ENCODE measurements at regions not wholly inside any gene's neighbourhood (a gene's known extent, or its start where the extent isn't known, plus 50 kb on each side); places are given as distances from the start of the nearest gene placed in this dataset.
A peak's percentile ranks its signal among the peaks of the same experiment; 100 is the strongest.
"Not testable (repeated sequence)": the region's sequence is repeated elsewhere in the genome, so short reads cannot be mapped to it uniquely, and the experiment has no call there.

DNA sequence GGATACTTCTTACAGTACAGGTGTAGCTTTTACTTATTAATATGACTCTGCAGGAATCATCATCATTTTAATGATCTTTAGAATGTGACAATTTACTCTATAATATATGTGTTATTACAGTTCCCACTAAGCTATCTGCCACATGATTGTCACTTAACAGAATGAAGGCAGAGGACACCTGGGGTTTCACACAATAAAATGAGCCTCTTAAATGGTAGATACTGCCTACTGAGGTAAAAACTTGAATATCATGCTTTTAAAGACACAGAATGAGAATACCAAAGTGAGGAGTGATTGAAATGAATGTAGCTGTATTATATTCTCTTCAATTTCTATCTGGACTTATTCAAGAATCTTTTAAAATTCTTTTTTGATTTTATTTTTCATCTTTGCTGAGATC, 1255.3 kb upstream of the LRRN3 start:
- DNase-seq: no peak

DNA sequence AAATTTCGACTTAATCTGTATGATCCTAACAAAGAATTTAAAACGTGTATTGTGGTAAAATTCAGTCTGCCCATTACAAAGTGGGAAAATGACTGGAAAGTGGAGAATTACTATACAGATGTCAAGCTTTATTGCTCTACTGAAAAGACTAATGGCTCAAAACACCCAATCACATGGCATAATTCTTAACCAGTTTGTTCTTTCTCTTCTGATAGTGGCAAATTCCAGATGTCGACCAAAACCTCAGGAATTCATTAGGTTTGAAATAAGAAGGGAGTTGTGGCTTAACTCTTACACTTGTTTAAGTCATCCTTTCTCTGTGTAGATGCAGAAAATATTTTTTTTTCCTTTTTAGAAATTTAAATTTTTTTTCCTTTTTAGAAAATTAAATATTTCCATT, 1254.9 kb upstream of the LRRN3 start:
- no peak for DNase-seq

DNA sequence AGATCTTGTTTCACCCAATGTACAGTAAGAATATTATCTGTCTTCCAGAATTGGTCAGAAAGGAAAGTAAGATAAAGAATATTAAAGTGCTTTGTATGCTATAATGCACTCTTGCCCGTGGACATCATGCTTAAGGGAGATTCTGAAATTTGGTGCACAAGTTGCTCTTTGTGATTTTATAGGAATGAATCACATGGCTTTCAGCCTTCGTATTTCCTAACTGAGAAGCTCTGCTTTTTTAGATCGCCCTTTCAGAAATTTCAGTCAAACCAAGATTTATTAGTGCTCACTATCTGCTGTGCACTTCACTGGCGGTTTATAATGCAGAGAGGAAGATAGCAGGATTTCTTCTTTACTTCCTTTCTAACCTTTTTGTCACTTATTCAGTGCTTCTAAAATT, 1248.5 kb upstream of the LRRN3 start:
- DNase-seq: no peak

DNA sequence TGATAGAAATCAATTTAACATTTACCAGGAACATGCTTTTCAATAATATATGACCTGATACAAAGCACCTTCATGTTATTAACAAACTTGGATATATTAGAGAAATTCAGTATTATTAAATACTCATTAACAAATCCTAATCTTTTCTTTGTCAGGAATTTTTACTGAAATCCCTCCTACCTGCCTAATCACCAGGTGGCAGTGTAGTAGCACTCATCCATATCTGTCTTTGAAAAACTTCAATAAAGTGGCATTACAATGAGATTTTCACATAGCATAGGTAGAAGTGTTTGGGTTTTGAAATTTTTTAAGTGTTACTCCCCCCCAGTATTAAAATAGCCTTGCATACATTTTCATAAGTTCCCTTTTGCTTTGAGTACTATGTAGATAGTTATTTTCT, 1246.6 kb upstream of the LRRN3 start:
- peak in 1 of 2 experiments; percentile 41 for DNase-seq

DNA sequence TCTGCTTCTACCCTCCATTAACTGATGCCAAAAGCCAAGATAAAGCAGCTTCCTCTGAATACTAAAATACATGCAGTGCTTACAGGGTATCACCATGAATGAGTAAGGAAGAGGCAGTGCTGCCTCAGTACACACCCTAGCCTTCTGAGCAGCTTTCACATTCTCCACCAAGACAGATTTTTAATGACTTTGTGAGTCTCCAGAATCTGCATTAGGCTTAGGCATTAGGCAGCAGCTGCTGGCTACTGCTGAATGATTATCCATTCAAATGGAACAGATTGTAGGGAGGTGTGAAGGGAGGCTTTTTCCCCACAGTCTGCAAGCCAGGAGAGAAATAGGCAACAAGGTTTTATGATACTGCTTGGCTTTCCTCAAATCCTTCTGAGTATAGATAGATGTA, 1226.7 kb upstream of the LRRN3 start:
- peak; percentile 43 to 62 for DNase-seq

DNA sequence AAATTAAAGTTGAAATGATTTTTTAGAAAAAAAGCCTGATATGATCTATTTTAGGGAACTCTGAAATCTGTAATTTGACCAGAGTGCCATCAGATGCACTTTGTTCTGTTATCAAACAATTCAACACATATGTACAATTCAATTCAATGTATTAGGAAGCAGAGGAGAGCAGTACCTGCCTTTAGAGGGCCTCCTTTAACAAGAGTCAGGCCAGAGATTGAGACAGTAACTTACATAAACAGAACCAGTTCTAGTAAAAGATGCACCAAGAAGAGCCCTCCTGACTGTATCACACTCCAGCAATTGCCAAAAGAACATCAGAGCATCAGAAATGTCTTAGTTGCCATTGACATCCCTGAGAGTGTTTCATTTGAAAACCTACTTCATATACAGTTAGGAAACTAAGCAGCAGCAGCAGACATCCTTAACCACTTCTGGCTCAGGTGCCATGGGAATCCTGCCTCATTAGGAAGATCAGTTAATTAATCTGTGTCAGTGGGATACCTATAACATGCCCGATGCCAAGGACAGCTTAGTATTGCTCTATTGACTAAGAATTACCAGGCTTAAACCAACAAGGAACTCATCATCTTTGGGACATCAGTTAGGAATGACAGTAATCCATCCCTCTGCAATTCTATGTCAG, 1222.6 kb upstream of the LRRN3 start:
- no peak for DNase-seq

DNA sequence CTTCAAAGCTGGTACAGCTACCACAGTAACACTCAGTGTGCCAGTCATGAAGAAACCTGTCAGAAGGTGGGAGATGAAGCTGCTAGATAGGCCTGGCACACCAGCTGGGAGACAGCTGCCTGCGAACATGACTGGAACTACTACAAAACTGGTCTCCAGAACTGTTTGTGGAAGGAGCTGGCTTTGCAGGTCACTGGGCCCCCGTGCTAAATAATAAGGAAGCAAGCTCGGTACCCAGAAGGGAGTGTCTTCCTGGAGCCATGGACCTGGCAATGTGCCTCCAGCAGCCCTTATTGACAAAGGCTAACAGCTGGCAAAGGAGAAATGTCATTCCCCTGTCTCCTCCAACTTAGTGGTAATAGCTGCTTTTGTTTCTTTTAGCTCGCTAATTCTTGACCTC, 1217.6 kb upstream of the LRRN3 start:
- peak in 1 of 2 experiments; percentile 44 for DNase-seq

DNA sequence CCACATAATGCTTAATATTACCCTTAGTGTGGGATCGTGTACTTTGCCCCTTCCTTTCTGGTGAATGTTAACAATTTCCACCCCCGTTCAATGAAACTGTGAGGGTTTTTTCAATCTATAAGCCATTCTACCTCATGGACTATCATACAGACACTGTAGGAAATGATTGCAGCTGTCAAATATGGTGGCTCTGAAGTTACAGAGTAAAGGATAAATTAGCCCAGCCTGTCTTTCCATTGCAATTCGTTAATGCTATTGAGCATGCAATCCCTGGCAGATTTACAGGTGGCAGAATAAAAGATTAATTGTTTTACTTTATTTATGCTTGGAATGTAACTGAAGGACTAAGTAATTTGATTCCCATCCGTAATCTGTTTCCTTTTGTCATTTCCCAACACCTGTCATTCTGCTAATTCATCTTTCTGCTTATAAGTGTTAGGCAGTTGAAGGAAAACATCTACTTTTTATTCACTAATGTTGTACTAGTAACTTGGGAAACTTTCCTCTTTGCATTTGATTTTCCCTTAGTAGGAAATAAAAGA, 1211.6 kb upstream of the LRRN3 start:
- DNase-seq: peak in 1 of 2 experiments; percentile 35

DNA sequence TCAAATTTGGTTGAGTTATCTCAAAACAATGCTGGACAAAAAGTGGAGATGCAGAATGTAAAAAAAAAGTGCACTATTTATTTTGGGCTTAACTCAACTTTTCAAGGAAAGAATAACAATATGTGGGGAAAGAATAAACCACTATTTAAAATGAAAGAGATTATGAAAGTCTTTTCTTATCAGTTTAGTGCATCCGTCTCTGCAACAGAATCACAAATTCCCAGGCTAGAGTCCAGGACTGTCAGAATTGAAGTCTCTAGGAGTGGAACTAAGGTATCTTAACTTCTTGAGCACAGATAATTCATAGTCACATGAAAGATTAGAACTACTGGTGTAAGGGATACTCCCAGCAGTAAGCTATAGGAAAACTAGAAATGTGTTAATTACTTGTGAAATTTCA, 1200.3 kb upstream of the LRRN3 start:
- DNase-seq: no peak

DNA sequence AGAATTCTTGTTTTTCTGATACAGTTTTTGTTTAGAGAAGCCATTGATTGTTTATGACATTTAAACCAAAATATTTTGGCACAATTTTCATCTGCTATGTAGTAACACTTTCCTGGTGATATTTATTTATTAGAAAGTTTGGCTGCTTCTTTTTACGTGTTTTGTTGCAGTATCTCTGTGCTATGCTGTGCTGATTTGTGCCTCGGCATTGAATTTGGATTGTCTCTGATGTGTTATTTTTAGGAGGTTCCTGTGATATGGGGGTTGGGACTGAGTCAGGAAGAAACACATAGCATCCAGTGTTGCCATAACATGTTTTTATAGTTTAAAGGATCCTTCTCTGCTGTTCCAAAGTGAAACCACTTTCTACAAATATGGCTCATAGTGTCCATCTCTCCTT, 1197.7 kb upstream of the LRRN3 start:
- DNase-seq: no peak

DNA sequence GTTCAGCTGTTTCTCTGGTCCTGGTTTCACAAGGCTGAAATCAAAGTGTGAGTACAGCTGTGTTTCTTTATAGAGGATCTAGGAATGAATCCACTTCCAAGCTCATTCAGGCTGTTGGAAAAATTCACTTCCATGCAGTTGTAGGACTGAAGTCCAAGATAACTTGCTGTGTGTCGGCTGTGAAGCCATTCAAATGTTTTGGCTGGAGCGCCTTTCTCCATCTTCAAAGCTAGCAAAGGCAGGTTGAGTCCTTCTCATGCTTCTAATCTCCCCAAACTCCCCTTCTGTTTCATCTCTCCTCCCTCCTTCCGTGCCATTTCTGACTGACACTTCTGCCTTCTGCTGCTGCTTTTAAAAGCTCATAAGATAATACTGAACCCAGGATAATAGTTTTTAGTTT, 1195.4 kb upstream of the LRRN3 start:
- DNase-seq: peak in 1 of 2 experiments; percentile 5

DNA sequence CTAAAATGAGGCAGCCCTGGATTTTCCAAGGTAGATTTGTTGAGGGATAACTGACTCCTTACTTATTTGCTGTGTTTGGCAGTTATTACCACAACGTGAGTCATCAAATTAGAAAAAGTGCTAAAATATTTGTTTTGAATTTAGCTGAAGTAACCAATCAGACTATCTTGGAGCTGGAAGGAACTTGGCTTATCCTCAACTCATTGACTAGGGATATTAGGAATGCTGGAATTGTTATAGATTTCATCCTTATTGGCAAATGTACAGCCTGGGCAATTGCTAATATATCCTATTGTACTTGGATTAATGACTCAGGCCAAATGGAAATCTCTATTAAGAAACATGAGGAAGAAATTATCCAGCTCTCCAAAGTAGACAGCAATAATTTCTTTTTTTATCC, 1189.0 kb upstream of the LRRN3 start:
- peak in 1 of 2 experiments; percentile 24 for DNase-seq

DNA sequence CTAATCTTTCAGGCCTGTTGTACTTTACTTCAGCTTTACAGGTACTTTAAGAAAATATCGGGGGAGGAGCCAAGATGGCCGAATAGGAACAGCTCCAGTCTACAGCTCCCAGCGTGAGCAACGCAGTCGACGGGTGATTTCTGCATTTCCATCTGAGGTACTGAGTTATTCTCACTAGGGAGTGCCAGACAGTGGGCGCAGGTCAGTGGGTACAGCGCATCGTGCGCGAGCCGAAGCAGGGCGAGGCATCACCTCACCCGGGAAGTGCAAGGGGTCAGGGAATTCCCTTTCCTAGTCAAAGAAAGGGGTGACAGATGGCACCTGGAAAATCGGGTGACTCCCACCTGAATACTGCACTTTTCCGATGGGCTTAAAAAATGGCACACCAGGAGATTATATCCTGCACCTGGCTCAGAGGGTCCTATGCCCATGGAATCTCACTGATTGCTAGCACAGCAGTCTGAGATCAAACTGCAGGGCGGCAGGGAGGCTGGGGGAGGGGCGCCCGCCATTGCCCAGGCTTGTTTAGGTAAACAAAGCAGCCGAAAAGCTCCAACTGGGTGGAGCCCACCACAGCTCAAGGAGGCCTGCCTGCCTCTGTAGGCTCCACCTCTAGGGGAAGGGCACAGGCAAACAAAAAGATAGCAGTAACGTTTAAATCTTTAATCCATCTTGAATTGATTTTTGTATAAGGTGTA, 1185.4 kb upstream of the LRRN3 start:
- DNase-seq: not testable (repeated sequence)

DNA sequence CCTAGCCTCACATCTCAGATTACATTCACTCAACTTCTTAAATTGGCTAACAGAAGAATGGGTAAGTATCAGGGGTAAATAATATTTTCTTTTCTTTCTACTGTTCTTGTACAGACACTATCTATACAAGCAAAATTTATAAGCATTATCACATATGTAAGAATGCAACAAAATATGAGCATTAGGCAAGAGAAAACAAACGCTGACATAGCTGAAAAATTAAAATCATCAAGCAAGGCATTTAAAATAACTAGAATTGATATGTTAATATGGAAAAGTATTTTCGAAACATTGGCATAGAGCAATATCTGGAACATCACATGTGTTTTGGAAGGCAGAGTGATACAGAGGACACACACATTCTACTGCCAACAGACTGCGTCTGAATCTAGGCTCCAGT, 1175.3 kb upstream of the LRRN3 start:
- no peak for DNase-seq

DNA sequence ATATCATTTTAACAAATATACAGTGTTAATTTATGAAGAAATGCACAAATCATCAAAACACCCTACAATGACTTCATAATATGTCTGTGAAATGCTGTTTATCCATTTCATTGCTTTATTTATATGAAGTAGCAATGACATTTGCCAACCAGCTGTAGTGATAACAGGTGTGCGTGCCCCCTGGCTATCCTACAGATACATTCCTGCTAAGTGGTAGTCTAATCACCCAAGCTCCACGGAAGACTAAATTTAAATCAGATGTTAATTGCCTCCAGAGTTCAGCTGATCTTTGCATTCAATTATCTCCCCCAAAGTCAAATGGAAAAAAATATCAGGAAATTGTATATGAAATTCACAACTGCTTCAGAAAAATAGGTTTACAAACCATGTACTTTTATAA, 1164.2 kb upstream of the LRRN3 start:
- DNase-seq: no peak

DNA sequence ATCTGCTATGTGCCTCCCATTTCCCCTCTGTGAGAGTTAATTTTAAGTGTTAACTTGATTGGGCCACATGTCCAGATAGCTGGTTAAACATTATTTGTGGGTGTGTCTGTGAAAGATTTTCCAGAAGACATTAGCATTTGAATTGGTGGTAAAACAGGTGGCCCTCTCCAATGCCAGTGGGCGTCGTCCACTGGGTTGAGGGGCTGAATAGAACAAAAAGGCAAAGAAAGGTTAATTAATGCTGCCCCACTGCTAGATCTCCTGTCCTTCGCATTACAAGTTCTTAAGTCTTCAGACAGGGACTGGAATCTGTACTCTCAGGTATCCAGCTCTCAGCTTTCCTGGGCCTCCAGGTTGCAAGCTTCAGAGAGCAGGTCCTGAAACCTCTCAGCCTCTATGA, 1160.9 kb upstream of the LRRN3 start:
- no peak for DNase-seq

DNA sequence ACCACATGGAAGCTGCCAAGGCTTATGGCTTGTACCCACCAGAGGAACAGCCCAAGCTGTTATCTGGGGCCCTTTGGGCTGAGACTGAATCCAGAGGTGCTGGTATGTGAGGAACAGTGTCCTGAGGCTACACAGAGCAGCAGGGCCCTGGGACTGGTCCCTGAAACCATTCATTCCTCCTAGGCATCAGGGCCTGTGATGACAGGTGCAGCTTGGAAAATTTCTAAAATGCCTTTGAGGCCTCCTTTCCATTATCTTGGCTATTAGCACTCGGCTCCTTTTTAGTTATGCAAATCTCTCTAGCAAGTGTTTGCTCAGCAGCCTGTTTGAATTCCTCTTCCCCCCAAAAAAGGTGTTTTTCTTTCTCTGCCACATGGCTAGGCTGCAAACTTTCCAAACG, 1151.7 kb upstream of the LRRN3 start:
- no peak for DNase-seq

DNA sequence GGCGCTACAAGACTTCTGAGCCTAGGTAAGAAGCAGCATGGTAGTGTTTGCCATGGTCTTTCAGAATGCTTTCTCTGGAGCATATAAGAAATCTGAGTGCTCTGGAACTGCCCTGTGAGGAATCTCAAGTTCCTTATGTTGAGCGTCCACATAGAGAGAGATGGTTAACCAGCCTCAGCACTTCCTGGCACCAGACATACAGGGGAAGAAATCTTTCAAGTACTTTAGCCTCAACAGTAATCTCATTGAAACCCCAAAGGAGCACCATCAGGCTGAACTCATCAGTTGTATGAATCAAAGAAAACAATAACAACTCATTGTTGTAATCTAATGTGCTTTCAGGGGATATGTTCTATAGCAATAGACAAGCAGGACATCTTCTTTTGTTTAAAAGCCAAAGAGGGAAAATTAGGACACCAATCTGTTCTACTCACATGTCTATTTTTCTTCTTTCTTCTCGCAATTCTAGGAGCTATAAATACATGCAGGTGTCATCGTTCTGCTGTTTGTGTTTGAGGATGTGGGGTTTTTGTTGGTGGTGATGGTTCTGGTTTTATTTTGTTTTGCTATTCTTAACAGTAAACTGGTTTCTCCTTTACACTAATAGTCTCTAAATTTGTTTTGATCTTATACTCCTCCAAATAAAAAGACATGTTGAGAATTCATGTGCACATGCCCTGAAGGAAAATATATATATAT, 1145.0 kb upstream of the LRRN3 start:
- no peak for DNase-seq

DNA sequence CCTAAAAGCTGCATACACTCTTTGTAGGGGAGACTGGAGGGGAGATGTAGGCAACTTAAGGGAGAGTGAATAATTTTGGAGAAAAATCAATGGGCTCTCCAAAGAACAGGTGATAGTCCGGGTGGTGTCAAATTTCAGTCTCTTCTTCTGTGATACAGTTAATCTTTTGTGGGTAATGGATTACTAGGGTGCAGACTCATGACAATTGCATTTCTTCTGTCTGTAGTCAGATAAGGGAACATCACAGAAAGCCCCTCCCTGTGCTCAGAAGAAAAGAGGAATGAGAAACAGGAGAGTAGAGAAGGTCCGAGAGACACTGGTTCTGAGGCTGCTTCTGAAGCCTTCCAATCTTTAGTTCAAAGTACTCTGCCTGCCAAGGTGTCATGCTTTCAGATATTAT, 1140.7 kb upstream of the LRRN3 start:
- DNase-seq: no peak

DNA sequence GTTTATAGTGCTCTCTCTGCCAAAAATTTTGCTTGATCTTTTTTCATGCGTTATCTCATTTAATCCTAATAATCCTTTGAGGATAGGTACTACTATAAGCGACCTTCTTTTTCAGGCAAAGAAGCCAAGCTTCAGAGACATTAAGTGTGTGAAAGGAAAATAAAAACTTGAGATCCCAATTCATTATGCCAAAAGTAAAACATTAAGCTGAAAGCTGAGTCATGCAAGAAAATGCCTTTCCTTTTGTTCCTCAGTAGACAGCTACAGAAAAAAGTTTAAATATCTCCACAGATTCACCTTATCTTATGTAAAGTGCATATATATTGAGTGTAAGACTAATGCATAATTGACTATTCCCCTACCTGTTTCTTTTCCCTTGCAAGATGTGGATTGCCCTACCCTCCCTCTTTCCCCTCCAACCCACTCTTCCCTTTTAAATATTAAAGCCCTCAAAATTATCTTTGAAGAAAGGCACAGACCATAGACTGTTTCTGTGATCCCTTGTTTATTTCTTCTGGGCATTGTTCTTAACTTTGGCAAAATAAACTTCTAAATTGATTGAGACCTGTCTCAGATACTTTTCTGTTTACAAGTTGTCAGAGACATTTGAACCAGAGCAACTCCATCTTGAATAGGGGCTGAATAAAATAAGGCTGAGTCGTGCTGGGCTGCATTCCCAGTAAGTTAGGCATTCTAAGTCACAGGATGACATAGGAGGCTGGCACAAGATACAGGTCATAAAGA, 1139.9 kb upstream of the LRRN3 start:
- no peak for DNase-seq

DNA sequence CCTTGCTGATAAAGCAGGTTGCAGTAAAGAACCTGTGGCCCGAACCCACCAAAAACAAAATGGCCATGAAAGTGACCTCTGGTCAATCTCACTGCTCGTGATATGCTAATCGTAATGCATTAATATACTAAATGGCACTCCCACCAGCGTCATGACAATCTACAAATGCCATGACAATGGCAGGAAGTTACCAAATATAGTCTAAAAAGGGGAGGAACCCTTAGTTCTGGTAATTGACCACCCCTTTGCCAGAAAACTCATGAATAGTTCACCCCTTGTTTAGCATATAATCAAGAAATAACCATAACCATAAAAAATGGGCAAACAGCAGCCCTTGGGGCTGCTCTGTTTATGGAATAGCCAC, 1139.4 kb upstream of the LRRN3 start:
- DNase-seq: no peak

DNA sequence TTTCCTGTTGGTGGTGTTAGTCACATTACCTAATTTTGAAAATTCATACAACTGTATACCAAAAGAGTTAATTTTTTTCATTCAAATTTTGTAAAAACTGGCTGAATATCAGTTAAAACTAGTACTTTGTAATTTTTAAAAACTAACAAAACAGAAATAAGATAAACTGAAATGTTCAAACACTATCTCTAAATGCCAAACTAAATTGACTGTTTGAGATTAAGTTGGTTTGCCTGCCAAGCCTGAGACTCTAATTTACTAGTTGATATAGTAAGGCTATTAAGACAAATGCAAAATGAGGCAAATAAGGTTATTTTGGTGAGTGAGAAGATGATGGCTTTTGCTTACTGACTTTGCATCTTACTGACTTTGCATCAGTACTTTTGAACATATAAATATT, 1134.9 kb upstream of the LRRN3 start:
- no peak for DNase-seq

DNA sequence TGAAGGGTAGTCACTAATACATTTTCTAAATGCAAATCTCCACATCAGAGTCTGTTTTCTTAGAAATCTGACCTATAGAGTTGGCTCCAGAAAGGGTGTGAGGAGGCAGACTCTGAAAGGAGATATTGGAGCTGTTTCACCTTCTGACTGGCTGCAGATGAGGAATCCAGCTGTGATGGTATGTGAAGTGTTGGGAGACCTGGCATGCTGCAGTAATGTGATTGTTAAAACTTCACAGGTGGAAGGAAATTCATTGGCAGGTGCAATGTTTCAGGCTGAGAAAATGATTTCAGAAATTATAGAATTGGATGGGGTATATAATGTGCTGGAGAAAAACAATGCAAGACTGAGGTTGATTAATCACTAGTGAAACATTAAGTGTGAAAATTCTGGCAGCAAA, 1134.0 kb upstream of the LRRN3 start:
- DNase-seq: no peak
